T-cell (primary cell): ENCODE measurements at regions not wholly inside any gene's neighbourhood (a gene's known extent, or its start where the extent isn't known, plus 50 kb on each side); places are given as distances from the start of the nearest gene placed in this dataset.

ENCODE experiments used
- ATAC-seq, 4 experiments: fragments of 200-7000 bp in 3 of 4; fragments of 150-1000 bp in 1 of 4; cut with Tn5 transposase; replicated peaks in 1 of 4; 1 replicate in 3 of 4; 2 replicates in 1 of 4; pipeline ENCODE4 v1.10.0; 2021; ENCODE audit warnings: moderate library complexity in 3 of 4, mild to moderate bottlenecking in 2 of 4, moderate number of reproducible peaks in 1 of 4
- CTCF ChIA-PET, 2 donors: fragments of 300-600 bp; sonication (Branson Sonifier 250); formaldehyde crosslinking; loops; one replicate each; lab custom pipeline; 2022; ENCODE audit warnings: antibody characterized with exemption in 2 of 2; lab: Charles Lee
- POLR2A ChIA-PET, 2 donors: fragments of 300-600 bp; sonication (Branson Sonifier 250); formaldehyde crosslinking; loops; one replicate each; lab custom pipeline; 2022; ENCODE audit warnings: antibody characterized with exemption in 2 of 2; lab: Charles Lee
- DNase-seq, 35 experiments: peaks; one replicate each; pipeline versions ENCODE4 v3.0.0 to v3.0.0-alpha.2; 2013 to 2023
- H3K27ac ChIP-seq: one replicate; pipeline ENCODE4 v1.5.1; 2013; ENCODE audit warnings: low read length
- H3K27me3 ChIP-seq, 2 experiments: replicated peaks in 1 of 2; 1 replicate in 1 of 2; 2 replicates in 1 of 2; pipeline versions ENCODE4 v1.6.1 to v1.7.0; 2013; ENCODE audit warnings: low read length in 1 of 2, mixed read lengths in 1 of 2; ENCODE audit not compliant: control insufficient read depth in 2 of 2, insufficient read depth in 2 of 2; ENCODE audit errors: extremely low read depth in 1 of 2
- H3K36me3 ChIP-seq, 2 donors: 1 replicate in 1 of 2; 2 replicates in 1 of 2; pipeline versions ENCODE4 v1.6.1 to v1.7.0; 2013; ENCODE audit warnings: low read length in 1 of 2; ENCODE audit not compliant: control insufficient read depth in 2 of 2, insufficient read depth in 1 of 2; ENCODE audit errors: extremely low read depth in 1 of 2
- H3K4me1 ChIP-seq, 2 experiments: 1 replicate in 1 of 2; 2 replicates in 1 of 2; pipeline versions ENCODE4 v1.6.1 to v1.7.0; 2013; ENCODE audit warnings: low read length in 2 of 2, mixed read lengths in 1 of 2; ENCODE audit not compliant: insufficient read depth in 2 of 2, control insufficient read depth in 1 of 2; ENCODE audit errors: extremely low read depth in 1 of 2
- H3K4me3 ChIP-seq, 2 donors: 1 replicate in 1 of 2; 2 replicates in 1 of 2; pipeline versions ENCODE4 v1.5.1 to v1.7.0; 2013; ENCODE audit warnings: mild to moderate bottlenecking in 2 of 2, low read length in 1 of 2, moderate library complexity in 1 of 2; ENCODE audit not compliant: control insufficient read depth in 1 of 2; ENCODE audit errors: extremely low read depth in 1 of 2
- H3K9me3 ChIP-seq: 2 replicates; pipeline ENCODE4 v1.7.0; 2013
- H3K27ac Mint-ChIP-seq, 2 donors: one replicate each; pipeline ENCODE4 v1.8.0; 2020 to 2021; ENCODE audit warnings: mild to moderate bottlenecking in 2 of 2, mixed read lengths in 2 of 2
- H3K27me3 Mint-ChIP-seq, 2 donors: one replicate each; pipeline ENCODE4 v1.8.0; 2021 to 2022; ENCODE audit warnings: mixed read lengths in 2 of 2
- H3K36me3 Mint-ChIP-seq: one replicate; pipeline ENCODE4 v1.8.0; 2021; ENCODE audit warnings: mixed read lengths
- H3K4me1 Mint-ChIP-seq, 3 donors: one replicate each; pipeline ENCODE4 v1.8.0; 2020 to 2022; ENCODE audit warnings: mixed read lengths in 3 of 3, mild to moderate bottlenecking in 1 of 3
- H3K4me3 Mint-ChIP-seq, 3 donors: one replicate each; pipeline ENCODE4 v1.8.0; 2020 to 2022; ENCODE audit warnings: mild to moderate bottlenecking in 3 of 3, mixed read lengths in 3 of 3, moderate library complexity in 3 of 3
- H3K9me3 Mint-ChIP-seq, 3 donors: one replicate each; pipeline ENCODE4 v1.8.0; 2020 to 2022; ENCODE audit warnings: mixed read lengths in 3 of 3
- WGBS: methylation state at CpG from one replicate; pipeline ENCODE4 v1.1.5; 2013; ENCODE audit warnings: missing lambda C conversion rate; ENCODE audit not compliant: insufficient coverage; 5-methylcytosine and 5-hydroxymethylcytosine counted together

DNA sequence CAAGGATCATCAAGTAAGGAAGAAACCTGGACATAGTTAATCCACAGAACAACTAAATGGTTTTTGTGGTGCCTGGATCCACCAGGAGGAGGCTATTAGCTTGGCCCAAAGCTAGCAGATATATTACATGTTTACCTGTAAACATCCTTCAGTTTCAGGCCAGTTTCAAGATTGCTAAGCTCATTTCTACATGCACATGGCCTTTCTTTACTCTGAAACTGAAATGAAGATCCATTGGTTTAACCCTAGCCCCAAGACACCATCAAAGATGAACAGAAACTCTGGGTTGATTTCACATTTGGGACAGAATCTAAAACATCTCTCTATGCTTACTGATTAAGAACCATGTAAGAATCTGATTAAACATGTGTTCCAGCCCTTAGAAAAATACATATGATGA is 611.8 kb downstream of the TLE1 start:
- no peaks in the 10 kb centered on the region for H3K36me3 Mint-ChIP-seq
- H3K27ac Mint-ChIP-seq: no peak overlapping the region
- ATAC-seq (no peak), DNase-seq (no peak)
- Histone ChIP-seq H3K4me3 (no peak overlapping the region), H3K27ac (no peak overlapping the region), H3K9me3 (no peaks in the 10 kb centered on the region), H3K36me3 (no peaks in the 10 kb centered on the region), H3K27me3 (no peaks in the 10 kb centered on the region), H3K4me1 (no peaks in the 10 kb centered on the region)
- peaks cover 8 to 17% (median 10%) of the 10 kb centered on the region in 3 donors for H3K9me3 Mint-ChIP-seq
- H3K4me3 Mint-ChIP-seq: no peak overlapping the region
- ChIA-PET POLR2A (no interaction called here), CTCF (no interaction called here)
- H3K4me1 Mint-ChIP-seq: no peaks in the 10 kb centered on the region
- H3K27me3 Mint-ChIP-seq: no peaks in the 10 kb centered on the region

DNA sequence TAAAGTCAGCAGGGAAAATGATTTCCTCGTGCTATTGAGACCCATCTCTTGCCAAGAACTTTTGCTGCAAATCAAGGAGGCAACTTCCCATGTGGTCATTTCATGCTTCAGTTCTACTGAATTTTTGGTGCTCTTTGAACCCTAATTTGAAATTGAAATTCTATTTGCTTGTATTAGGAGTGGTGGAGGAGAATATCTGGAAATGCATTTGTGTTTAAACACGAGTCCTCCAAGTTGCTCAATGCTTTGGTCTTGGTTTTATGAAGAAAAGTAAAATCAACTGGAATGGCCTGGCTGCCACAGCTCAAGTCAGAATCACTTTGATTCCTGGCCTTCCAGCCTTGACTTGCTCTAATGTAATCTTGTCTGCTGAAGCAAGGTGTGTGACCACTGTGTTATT is 613.2 kb downstream of the TLE1 start:
- H3K27me3 Mint-ChIP-seq: no peaks in the 10 kb centered on the region
- H3K9me3 Mint-ChIP-seq: peaks cover 7 to 13% (median 8%) of the 10 kb centered on the region in 3 donors
- H3K4me3 ChIP-seq: no peak overlapping the region
- DNase-seq: no peak
- 55% methylated on average over 1 of the region's 2 CpGs for WGBS
- H3K9me3 ChIP-seq: no peaks in the 10 kb centered on the region
- H3K4me3 Mint-ChIP-seq: no peak overlapping the region
- H3K27me3 ChIP-seq: no peaks in the 10 kb centered on the region
- POLR2A ChIA-PET: interaction anchor here in 1 of 2 donors (0.6 kb wide), 1 partner anchor 790 kb away, joined by 3 read pairs; no protein-coding TSS in a partner anchor
- CTCF ChIA-PET: no interaction called here
- H3K4me1 Mint-ChIP-seq: no peaks in the 10 kb centered on the region
- no peaks in the 10 kb centered on the region for H3K36me3 ChIP-seq
- H3K27ac Mint-ChIP-seq: no peak overlapping the region
- no peak for ATAC-seq
- no peaks in the 10 kb centered on the region for H3K4me1 ChIP-seq
- H3K27ac ChIP-seq: no peak overlapping the region
- H3K36me3 Mint-ChIP-seq: no peaks in the 10 kb centered on the region

GRCh38 chr9:81074221-81074620 is 615.1 kb downstream of the TLE1 start:
- Mint-ChIP-seq H3K9me3 (peaks cover 8 to 10% (median 8%) of the 10 kb centered on the region in 3 donors), H3K4me1 (no peaks in the 10 kb centered on the region), H3K4me3 (no peak overlapping the region), H3K27me3 (no peaks in the 10 kb centered on the region), H3K27ac (no peak overlapping the region), H3K36me3 (no peaks in the 10 kb centered on the region)
- no peak for ATAC-seq
- Histone ChIP-seq H3K4me1 (no peaks in the 10 kb centered on the region), H3K4me3 (no peak overlapping the region), H3K27me3 (no peaks in the 10 kb centered on the region), H3K9me3 (no peaks in the 10 kb centered on the region), H3K36me3 (no peaks in the 10 kb centered on the region), H3K27ac (no peak overlapping the region)
- ChIA-PET CTCF (no interaction called here), POLR2A (interaction anchor here in 1 of 2 donors (0.6 kb wide), 1 partner anchor 1567 kb away, joined by 3 read pairs; no protein-coding TSS in a partner anchor)
- 83% methylated on average over 3 of the region's 4 CpGs for WGBS
- DNase-seq: no peak

- Mint-ChIP-seq H3K27ac (no peak overlapping the region), H3K4me1 (no peaks in the 10 kb centered on the region), H3K9me3 (peaks cover 5 to 10% (median 8%) of the 10 kb centered on the region in 3 donors), H3K27me3 (no peaks in the 10 kb centered on the region), H3K4me3 (no peak overlapping the region), H3K36me3 (no peaks in the 10 kb centered on the region)
- H3K4me3 ChIP-seq: no peak overlapping the region
- ATAC-seq: no peak
- ChIA-PET CTCF (no interaction called here), POLR2A (interaction anchor here in 1 of 2 donors (0.6 kb wide), 1 partner anchor 1568 kb away, joined by 3 read pairs; no protein-coding TSS in a partner anchor)
- no peaks in the 10 kb centered on the region for H3K9me3 ChIP-seq
- no peaks in the 10 kb centered on the region for H3K4me1 ChIP-seq
- 100% methylated on average over 1 of the region's 4 CpGs for WGBS
- no peaks in the 10 kb centered on the region for H3K27me3 ChIP-seq
- no peak for DNase-seq
- H3K36me3 ChIP-seq: no peaks in the 10 kb centered on the region
- H3K27ac ChIP-seq: no peak overlapping the region
Observed at GRCh38 chr9:81073821-81074220, 615.5 kb downstream of the TLE1 start.

DNA sequence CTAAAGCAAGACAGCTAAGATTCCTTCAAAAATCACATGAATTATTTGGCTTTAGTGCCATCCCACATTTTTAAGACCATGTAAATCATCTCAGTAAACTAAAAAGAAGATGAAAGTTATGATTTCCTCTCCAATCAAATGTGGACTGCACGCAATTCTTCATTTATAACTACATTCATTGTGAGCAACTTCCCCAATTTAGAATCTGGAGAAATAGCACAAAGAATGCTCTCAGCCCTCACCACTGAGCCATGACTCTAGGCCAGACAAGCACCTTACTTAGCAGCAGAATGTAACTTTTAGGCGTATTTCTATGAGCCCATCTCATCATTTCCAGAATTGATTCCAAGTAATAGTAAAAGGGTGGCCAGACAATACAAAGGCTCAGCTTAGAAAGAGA is 616.6 kb downstream of the TLE1 start:
- Mint-ChIP-seq H3K27me3 (no peaks in the 10 kb centered on the region), H3K27ac (no peak overlapping the region), H3K9me3 (peaks cover 4 to 13% (median 8%) of the 10 kb centered on the region in 3 donors), H3K36me3 (no peaks in the 10 kb centered on the region), H3K4me1 (no peaks in the 10 kb centered on the region), H3K4me3 (no peak overlapping the region)
- ATAC-seq (no peak), DNase-seq (no peak)
- Histone ChIP-seq H3K4me3 (no peak overlapping the region), H3K27me3 (no peaks in the 10 kb centered on the region), H3K9me3 (no peaks in the 10 kb centered on the region), H3K36me3 (no peaks in the 10 kb centered on the region), H3K4me1 (no peaks in the 10 kb centered on the region), H3K27ac (no peak overlapping the region)
- CTCF ChIA-PET: no interaction called here
- 82% methylated on average over 1 of the region's 2 CpGs for WGBS
- POLR2A ChIA-PET: no interaction called here

DNA sequence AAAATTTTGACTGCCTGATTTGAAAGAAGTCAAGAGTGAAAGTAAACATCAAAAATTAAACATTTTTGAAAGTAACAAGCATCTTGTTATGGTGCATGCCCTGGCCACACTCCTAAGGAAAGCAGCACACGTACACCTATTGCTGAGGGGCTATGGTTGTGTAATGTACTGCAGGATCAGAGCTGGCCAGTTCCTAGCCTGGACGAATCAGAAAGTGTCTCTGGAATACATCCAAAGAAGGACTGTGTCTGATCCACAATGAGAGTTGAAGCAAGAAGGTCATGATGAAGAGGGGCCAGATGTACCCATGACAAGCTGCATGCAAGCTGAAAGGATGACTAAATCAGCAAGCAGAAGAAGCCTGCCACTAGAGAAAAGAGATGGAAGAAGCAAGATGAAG is 618.2 kb downstream of the TLE1 start:
- Mint-ChIP-seq H3K27ac (no peak overlapping the region), H3K27me3 (no peaks in the 10 kb centered on the region), H3K36me3 (no peaks in the 10 kb centered on the region), H3K9me3 (peaks cover 4 to 17% (median 6%) of the 10 kb centered on the region in 3 donors), H3K4me1 (no peaks in the 10 kb centered on the region), H3K4me3 (no peak overlapping the region)
- Histone ChIP-seq H3K4me3 (no peak overlapping the region), H3K36me3 (no peaks in the 10 kb centered on the region), H3K9me3 (no peaks in the 10 kb centered on the region), H3K27ac (no peak overlapping the region), H3K4me1 (no peaks in the 10 kb centered on the region), H3K27me3 (no peaks in the 10 kb centered on the region)
- ChIA-PET CTCF (no interaction called here), POLR2A (no interaction called here)
- ATAC-seq: no peak
- no peak for DNase-seq
- 75% methylated on average over 2 of the region's 2 CpGs for WGBS

DNA sequence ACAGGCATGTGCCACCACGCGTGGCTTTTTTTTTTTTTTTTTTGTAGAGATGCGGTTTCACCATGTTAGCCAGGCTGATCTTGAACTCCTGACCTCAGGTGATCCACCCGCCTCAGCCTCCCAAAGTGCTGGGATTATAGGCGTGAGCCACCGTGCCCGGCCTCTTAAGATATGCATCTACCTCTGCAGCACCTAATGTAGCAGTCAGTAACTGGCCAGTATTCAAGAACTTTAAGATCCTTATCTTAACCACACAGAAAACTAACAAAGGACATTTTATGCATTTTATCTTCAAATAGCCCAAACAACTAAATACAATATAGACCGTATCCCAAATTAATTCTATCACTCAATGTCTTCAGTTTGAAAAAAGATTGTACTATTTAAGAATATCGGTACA is 618.7 kb downstream of the TLE1 start:
- Histone ChIP-seq H3K36me3 (no peaks in the 10 kb centered on the region), H3K9me3 (no peaks in the 10 kb centered on the region), H3K4me1 (no peaks in the 10 kb centered on the region), H3K27me3 (no peaks in the 10 kb centered on the region), H3K4me3 (no peak overlapping the region), H3K27ac (no peak overlapping the region)
- no peak overlapping the region for H3K27ac Mint-ChIP-seq
- ChIA-PET CTCF (no interaction called here), POLR2A (no interaction called here)
- no peaks in the 10 kb centered on the region for H3K36me3 Mint-ChIP-seq
- no peak overlapping the region for H3K4me3 Mint-ChIP-seq
- peaks cover 4 to 20% (median 6%) of the 10 kb centered on the region in 3 donors for H3K9me3 Mint-ChIP-seq
- WGBS: no CpG with 5 or more reads among the region's 9 CpGs
- H3K27me3 Mint-ChIP-seq: no peaks in the 10 kb centered on the region
- DNase-seq: no peak
- H3K4me1 Mint-ChIP-seq: no peaks in the 10 kb centered on the region
- ATAC-seq: no peak
